Stimulated activated CD4-positive, alpha-beta T cell treated with anti-CD3 and anti-CD28 coated beads, Interleukin-12 subunit alpha, Interleukin-12 subunit beta, amount 100 ng/mL, for 48 hours (primary cell): ENCODE measurements at regions not wholly inside any gene's neighbourhood (a gene's known extent, or its start where the extent isn't known, plus 50 kb on each side); places are given as distances from the start of the nearest gene placed in this dataset.
"Not testable (repeated sequence)": the region's sequence is repeated elsewhere in the genome, so short reads cannot be mapped to it uniquely, and the experiment has no call there.

ENCODE experiments used
- DNase-seq, 3 donors: peaks; one replicate each; pipeline ENCODE4 v3.0.0-alpha.2; 2020; ENCODE audit warnings: low read depth in 2 of 3, low spot score in 1 of 3

DNA sequence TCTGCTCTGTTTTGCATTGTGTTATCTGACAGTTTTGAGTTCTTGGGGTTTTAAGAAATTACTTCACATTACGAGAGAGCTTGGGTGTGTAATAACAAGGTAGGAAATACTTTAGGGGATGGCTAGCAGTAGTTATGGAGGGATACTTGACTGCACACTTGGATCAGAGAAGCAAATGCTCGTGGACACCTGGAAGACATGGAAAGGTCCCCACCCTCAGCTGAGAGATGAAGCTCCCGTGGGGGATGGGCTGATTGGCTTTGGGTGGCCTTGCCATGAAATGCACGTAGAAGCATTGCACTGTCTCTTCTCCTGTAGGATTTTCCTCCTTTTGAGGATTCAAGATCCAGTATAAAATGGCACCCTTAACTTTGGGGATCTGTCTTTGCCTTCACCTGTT lies 61.5 kb upstream of the UNC93A start:
- no peak for DNase-seq

DNA sequence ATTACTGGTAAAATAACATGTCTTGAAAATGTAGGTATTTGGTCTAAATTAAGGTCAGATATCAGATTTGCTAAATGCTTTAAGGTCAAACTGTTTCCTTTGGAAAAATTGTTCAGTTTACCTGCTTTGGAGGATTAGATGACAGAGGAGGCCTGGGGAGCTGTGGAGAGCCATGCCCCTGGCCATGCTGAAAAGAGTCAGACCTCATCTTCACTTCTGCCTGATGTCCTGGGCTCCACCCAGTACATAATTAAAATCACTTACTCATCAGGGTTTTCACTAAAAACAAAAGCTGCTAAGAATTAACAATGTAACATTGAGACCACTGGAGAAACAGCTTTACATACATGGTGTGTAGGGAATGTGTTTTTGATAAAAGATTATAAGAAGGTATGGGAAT lies 60.8 kb upstream of the UNC93A start:
- no peak for DNase-seq

GRCh38 chr6:167232356-167232755 lies 58.8 kb upstream of the UNC93A start:
- DNase-seq: no peak

DNA sequence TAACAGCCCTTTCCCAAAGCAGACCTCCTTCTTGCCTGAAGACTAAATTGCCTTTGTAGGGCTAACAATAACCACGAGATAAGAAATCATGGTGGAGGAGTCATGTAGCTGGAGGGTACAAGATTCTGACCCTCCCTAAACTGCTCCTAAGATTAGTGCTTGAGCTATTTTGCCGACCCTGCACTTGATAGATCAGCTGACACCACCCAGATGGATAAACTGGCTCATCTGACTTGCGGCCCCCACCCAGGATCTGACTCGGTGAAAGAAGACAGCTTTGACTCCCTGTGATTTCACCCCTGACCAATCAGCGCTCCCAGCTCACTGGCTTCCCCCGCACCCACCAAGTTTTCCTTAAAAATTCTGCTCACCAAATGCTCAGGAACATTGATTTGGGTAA lies 57.6 kb upstream of the UNC93A start:
- DNase-seq: no peak

GRCh38 chr6:167234576-167234975 lies 56.5 kb upstream of the UNC93A start:
- not testable (repeated sequence) for DNase-seq

- DNase-seq: no peak
These were observed 56.1 kb upstream of the UNC93A start for GRCh38 chr6:167235005-167235404.

- DNase-seq: no peak
These were observed 55.5 kb upstream of the UNC93A start for GRCh38 chr6:167235421-167236238.

DNA sequence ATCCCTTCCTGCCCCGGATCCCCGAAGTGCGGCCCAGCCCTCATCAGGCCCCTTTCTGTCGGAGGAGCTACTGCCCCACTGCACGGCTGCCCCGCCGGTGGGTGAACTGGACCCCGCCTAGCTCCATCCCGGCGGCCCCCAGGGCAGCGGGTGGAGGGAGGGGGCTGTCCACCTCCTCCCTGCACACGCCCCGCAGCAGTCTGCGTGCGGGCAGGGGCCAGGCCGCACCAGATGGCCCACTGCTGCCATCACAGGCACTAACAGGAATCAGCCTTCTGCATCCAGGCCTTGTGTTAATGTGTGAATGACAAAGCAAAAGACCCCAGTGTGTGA lies 54.9 kb upstream of the UNC93A start:
- no peak for DNase-seq

DNA sequence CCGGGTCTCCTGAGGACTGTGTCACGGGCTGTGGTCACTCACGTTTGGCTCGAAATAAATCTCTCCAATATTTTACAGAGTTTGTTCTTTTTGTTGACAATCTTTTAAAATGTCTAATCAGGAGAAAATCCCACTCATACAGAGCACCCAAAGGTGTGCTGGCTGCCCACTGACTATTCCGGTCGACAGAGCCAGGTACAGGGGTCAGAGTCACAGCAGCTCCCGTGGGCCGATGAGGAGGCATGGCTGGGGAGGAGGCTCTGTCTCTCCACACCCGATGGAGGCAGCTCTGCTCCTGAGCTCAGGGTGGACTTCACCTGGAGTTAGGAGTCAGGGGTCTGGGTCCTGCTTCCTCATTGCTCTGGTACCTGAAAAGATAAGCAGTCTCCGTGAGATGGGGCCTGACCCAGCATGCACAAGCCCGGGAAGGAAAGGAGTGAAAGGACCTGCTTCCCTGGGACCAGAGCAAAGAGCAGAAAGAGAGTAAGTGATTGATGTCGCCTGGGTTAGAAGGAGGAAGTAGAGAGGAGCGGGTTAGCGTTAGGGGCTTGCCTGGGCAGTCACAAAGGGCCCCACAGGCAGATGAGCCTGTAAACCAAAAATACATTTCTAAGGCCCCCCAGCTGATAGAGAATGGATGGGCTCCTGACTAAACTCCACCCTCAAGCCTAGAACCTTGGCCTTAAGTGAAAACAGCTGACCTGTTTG lies 53.5 kb upstream of the UNC93A start:
- no peak for DNase-seq

DNA sequence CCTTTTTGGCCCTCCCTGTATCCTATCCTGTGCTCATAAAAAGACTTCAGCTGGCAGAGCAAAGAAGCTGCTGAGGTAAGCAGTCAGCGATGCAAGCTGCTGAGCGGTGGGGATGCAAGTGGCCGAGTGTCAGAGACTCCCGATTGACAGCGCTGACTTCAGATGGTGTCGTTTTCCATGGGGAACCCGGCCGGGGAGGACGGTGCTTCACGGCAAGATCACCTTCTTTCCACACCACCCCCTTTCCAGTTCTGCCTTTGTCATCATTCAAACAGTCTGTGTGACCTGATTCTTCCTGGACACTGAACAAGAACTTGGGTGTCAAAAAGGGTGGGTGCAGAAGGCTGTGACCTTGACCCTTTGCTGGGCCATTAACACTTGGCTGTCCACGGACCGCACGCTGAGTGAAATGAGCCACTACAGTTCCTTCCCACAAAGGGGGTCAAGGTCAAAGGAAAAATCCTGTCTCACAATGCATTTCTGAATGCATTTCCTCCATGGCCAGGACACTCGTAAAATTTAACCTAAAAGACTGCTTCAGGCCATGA lies 52.9 kb upstream of the UNC93A start:
- DNase-seq: no peak

DNA sequence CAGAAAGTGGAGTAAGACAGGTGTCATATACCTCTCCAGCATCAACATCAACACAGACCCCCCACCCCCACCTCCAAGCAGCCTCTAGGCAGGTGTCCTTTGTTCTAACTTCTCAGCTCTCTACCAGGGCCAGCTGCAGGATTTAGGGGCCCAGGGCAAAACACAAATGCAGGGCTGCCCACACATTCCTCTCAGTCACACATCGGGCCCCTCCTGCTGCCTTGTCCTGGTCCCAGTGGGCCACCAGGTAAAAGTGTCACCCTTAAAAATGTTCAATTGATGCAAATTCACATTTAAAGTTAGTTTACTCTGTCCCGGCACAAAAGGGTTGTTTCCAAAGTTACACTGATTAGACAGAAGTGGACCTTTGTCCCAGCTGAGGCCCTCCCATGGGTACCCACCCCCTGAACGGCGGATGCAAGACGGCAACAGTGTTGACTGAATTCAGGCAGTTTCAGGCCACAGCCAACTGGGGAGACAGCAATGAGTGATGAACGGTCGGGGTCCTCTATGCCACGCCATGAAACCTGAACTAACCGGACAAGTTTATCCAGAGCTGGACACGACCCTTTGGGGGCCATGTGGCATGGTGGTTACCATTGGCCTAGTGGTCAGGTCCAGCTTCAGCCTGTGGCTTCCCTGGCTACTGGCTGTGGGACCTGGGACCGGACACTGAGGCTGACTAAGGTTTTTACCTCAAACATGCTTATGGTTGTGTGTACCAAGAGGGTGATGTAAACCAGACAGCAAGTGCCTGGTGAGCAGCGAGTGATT lies 52.2 kb upstream of the UNC93A start:
- no peak for DNase-seq

DNA sequence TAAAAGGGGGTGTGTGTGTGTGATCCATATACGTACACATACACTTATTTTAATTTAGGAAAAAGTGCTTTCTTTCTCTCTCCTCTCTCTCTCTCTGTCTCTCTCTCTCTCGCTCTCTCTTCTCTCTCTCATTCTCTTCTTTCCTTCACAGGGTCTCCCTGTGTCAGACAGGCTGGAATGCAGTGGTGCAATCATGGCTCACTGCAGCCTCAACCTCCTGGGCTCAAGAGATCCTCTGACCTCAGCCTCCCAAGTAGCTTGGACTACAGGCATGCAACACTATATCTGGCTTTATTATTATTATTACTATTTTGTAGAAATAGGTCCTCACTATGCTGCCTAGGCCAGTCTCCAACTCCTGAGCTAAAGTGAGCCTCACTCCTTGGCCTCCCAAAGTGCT lies 51.6 kb upstream of the UNC93A start:
- not testable (repeated sequence) for DNase-seq

DNA sequence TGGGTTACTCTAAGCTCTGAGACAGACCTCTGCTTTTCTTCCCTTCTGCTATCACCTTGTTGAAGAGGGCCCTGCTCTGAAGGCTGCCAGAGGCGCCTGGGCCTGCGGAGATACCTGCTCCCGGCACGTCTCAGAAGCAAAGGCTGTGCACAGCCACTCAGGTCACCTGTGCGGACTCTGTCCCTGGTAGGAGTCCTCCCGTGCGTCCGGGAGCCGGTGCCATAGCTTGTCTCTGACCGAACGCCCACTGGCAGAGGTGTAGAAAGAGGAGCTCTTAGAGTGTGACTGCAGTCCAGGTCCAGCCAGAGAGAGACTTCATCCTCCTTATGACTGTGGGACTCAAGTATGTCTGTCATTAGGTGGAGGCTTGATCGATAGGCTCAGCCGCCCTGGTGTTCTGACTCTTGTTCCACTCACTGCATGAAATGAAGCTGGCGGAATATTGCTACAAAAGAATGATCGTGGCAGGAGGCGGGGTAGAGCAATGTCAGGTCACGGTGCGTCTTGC lies 51.0 kb upstream of the UNC93A start:
- DNase-seq: no peak
